Breast epithelium (tissue), 4 donors: ENCODE measurements at regions not wholly inside any gene's neighbourhood (a gene's known extent, or its start where the extent isn't known, plus 50 kb on each side); places are given as distances from the start of the nearest gene placed in this dataset.

ENCODE experiments used
- DNase-seq, 2 donors: peaks; one replicate each; pipeline ENCODE4 v3.0.0-alpha.2; 2019; ENCODE audit warnings: low spot score in 2 of 2
- H3K27ac ChIP-seq, 2 donors: fragments of 200-600 bp; sonication (generic) in 1 of 2; one replicate each; pipeline ENCODE4 v1.5.1; 2016 to 2019; ENCODE audit warnings: mild to moderate bottlenecking in 1 of 2
- H3K27me3 ChIP-seq, 2 donors: fragments of 200-600 bp; sonication (generic) in 1 of 2; one replicate each; pipeline versions ENCODE4 v1.5.1 to v1.6.0; 2017 to 2019; ENCODE audit warnings: control low read depth in 1 of 2, mild to moderate bottlenecking in 1 of 2
- H3K36me3 ChIP-seq: fragments of 200-600 bp; one replicate; pipeline ENCODE4 v1.5.1; 2019
- H3K4me1 ChIP-seq, 2 donors: fragments of 200-600 bp; sonication (generic); one replicate each; pipeline ENCODE4 v1.5.1; 2016 to 2019; ENCODE audit warnings: control low read depth in 1 of 2
- H3K4me3 ChIP-seq, 3 donors: fragments of 200-600 bp; sonication (generic); 1 replicate in 2 of 3; 2 replicates in 1 of 3; pipeline ENCODE4 v1.5.1; 2016 to 2019; ENCODE audit warnings: mild to moderate bottlenecking in 3 of 3, moderate library complexity in 2 of 3
- H3K9me3 ChIP-seq, 2 donors: fragments of 200-600 bp; sonication (generic) in 1 of 2; one replicate each; pipeline ENCODE4 v1.5.1; 2016 to 2019; ENCODE audit warnings: control low read depth in 1 of 2
- CTCF ChIP-seq, 3 donors: fragments of 450-650 bp; IDR thresholded peaks; one replicate each; pipeline ENCODE4 v1.5.1; 2016 to 2017; ENCODE audit warnings: antibody characterized with exemption in 3 of 3, mild to moderate bottlenecking in 3 of 3, moderate library complexity in 3 of 3
- POLR2A ChIP-seq: fragments of 450-650 bp; IDR thresholded peaks from one replicate; pipeline ENCODE4 v1.6.1; 2016; ENCODE audit warnings: antibody characterized with exemption, mild to moderate bottlenecking, moderate library complexity
- POLR2AphosphoS5 ChIP-seq, 3 donors: sonication (generic); formaldehyde crosslinking; IDR thresholded peaks; one replicate each; pipeline ENCODE4 v1.6.1; 2017; ENCODE audit warnings: antibody characterized with exemption in 3 of 3
- intact Hi-C: fragments of 100-400 bp; cut with DNase I; formaldehyde crosslinking; loops from one replicate; pipeline ENCODE4 v1.15.1; 2023; ENCODE audit warnings: low total_unique reads

GRCh38 chr14:71595441-71595840, 336.8 kb upstream of the RGS6 start:
- no peaks in the 10 kb centered on the region for H3K4me1 ChIP-seq
- no peaks in the 10 kb centered on the region for H3K27me3 ChIP-seq
- DNase-seq = no peak
- no peak overlapping the region for H3K27ac ChIP-seq
- TF ChIP-seq CTCF (IDR thresholded peaks at IDR 0.05) (no peak), POLR2AphosphoS5 (IDR thresholded peaks at IDR 0.05) (no peak), POLR2A (no peak)
- H3K9me3 ChIP-seq = peaks cover 0 to 5% of the 10 kb centered on the region in 2 donors
- no peaks in the 10 kb centered on the region for H3K36me3 ChIP-seq
- H3K4me3 ChIP-seq = no peak overlapping the region
- intact Hi-C loops = no loop called here

- H3K27me3 ChIP-seq = no peaks in the 10 kb centered on the region
- H3K4me3 ChIP-seq = no peak overlapping the region
- intact Hi-C loops = no loop called here
- no peaks in the 10 kb centered on the region for H3K4me1 ChIP-seq
- H3K27ac ChIP-seq = no peak overlapping the region
- H3K36me3 ChIP-seq = no peaks in the 10 kb centered on the region
- H3K9me3 ChIP-seq = peaks cover 0 to 7% of the 10 kb centered on the region in 2 donors
- no peak for DNase-seq
- TF ChIP-seq POLR2A (no peak), CTCF (IDR thresholded peaks at IDR 0.05) (no peak), POLR2AphosphoS5 (IDR thresholded peaks at IDR 0.05) (no peak)
Observed at GRCh38 chr14:71597287-71597920, 334.8 kb upstream of the RGS6 start.

- no peak for TF ChIP-seq CTCF (IDR thresholded peaks at IDR 0.05)
- no peak for TF ChIP-seq POLR2AphosphoS5 (IDR thresholded peaks at IDR 0.05)
- TF ChIP-seq POLR2A = no peak
- H3K4me1 ChIP-seq = no peaks in the 10 kb centered on the region
Observed at GRCh38 chr14:71597955-71598660, 334.1 kb upstream of the RGS6 start.

GRCh38 chr14:71600309-71600708, 331.9 kb upstream of the RGS6 start:
- TF ChIP-seq POLR2AphosphoS5 (IDR thresholded peaks at IDR 0.05) = no peak
- no peak for TF ChIP-seq POLR2A
- TF ChIP-seq CTCF (IDR thresholded peaks at IDR 0.05) = no peak
- intact Hi-C loops = no loop called here
- H3K36me3 ChIP-seq = no peaks in the 10 kb centered on the region

More at GRCh38 chr14:71597955-71598660, 334.1 kb upstream of the RGS6 start:
- intact Hi-C loops = no loop called here
- no peak overlapping the region for H3K27ac ChIP-seq
- no peak for DNase-seq
- peaks cover 0 to 7% of the 10 kb centered on the region in 2 donors for H3K9me3 ChIP-seq
- no peaks in the 10 kb centered on the region for H3K36me3 ChIP-seq
- H3K27me3 ChIP-seq = no peaks in the 10 kb centered on the region
- no peak overlapping the region for H3K4me3 ChIP-seq

GRCh38 chr14:71602524-71602923, 329.7 kb upstream of the RGS6 start:
- no peak overlapping the region for H3K4me3 ChIP-seq
- DNase-seq = no peak
- no peaks in the 10 kb centered on the region for H3K36me3 ChIP-seq
- H3K9me3 ChIP-seq = peaks cover 0 to 7% of the 10 kb centered on the region in 2 donors
- H3K27me3 ChIP-seq = no peaks in the 10 kb centered on the region
- intact Hi-C loops = no loop called here
- H3K4me1 ChIP-seq = no peaks in the 10 kb centered on the region
- no peak overlapping the region for H3K27ac ChIP-seq
- no peak for TF ChIP-seq CTCF (IDR thresholded peaks at IDR 0.05)
- no peak for TF ChIP-seq POLR2AphosphoS5 (IDR thresholded peaks at IDR 0.05)
- TF ChIP-seq POLR2A = no peak

More at GRCh38 chr14:71600309-71600708, 331.9 kb upstream of the RGS6 start:
- Histone ChIP-seq H3K27me3 (no peaks in the 10 kb centered on the region), H3K9me3 (peaks cover 0 to 7% of the 10 kb centered on the region in 2 donors), H3K4me3 (no peak overlapping the region), H3K27ac (no peak overlapping the region), H3K4me1 (no peaks in the 10 kb centered on the region)
- no peak for DNase-seq
